NCI-H2227 (cell line): ENCODE measurements at regions not wholly inside any gene's neighbourhood (a gene's known extent, or its start where the extent isn't known, plus 50 kb on each side); places are given as distances from the start of the nearest gene placed in this dataset.
A peak's percentile ranks its signal among the peaks of the same experiment; 100 is the strongest.

Source experiments
- DNase-seq: peaks from one replicate; lab custom pipeline; 2025; ENCODE audit not compliant: unreplicated experiment; lab: John Stamatoyannopoulos, UW

DNA sequence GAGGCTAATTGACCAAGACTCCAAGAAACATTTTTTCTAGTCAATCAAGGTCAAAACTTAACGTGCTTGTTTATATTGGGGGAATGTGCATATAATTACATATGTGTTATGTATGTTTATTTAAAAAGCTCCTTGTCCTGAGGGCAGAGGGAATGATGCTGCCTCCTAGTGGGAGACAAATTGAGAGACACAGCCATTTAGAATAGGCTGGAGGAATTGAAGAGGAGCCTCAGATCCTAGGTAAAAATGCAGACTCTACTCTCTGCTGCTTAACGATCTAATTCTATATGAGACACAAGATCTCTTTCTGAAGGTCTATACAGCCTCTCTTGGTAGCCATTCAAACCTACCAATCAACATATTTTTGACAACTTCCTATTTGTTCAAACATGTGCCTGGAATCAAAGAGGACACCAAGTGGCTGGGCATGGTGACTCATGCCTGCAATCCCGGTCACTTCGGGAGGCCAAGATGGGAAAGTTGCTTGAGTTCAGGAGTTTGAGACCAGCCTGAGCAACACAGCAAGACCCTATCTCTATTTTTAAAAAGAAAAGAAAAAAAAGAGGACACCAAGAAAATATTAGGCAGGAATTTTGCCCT is 136.6 kb upstream of the ZNF648 start:
- no peak for DNase-seq

DNA sequence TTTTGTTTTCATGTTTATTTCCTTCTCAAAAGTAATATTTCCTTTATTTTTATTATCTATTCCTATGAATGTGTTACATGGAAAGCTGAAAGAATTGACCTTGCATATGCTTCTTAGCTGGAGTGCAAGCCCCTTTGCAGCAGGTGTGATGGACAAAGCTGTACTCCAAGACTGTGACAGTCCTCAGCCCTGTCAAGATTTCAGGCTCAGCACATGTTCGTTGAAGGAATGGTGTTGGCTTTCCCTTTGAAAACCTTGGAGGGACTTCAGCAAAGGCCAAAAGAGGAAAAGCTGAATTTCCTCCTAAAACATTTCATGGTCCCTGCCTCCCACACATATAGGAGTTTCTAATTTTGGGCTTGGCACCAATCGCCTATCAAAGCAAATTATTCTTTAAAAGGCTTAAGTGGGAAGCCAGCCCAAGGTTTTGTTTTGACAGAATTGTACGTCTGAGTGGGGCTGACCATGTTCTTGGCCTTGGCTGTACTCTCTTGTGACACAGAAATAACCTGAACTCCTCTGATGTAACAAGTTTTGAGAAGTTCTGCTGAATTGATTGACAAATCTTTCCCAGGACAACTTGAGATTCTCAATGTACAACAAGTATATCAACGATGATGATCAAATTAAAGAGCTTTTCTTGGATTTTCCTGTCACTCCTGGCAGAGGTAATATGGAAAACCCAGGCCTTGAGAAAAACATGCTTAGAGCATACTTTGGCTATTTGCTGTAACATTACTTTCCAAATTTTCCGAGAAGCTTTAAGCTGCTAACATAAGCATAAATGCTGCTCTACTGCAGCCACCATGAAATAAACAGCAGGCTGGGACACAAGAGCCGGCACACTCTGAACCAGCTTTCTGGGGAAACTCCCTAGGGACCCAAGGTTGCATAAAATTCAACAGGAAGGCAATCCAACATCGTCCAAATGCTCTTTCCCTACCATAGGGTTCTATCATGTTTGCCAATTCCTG is 135.7 kb upstream of the ZNF648 start:
- DNase-seq, result no peak

- no peak for DNase-seq
Observed at GRCh38 chr1:182195733-182196132, 134.2 kb upstream of the ZNF648 start.

DNA sequence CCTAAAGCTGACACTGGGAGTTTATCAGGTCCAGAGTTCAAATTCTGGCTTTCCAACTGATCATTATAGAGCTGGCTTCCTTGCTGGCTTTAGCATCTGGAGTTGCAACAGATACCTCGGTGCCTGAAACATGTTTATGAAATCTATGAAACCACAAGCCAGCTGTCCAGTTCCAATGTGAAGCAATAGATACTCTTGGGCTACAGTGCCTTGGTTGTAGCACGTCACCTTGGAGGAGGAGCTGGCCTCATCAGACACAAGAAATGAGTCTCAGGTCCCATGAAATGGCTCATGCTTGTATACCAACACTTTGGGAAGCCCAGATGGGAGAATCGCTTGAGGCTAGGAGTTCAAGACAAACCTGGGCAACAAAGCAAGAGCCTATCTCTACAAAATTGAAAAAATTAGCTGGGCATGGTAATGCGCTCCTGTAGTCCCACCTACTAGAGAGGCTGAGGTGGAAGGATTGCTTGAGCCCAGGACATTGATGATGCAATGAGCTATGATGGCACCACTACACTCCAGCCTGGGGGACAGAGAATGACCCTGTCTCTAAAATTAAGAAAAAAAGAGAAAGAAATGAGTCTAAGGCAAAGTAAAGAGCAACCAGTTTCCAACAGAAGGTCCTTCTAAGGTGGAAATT is 132.5 kb upstream of the ZNF648 start:
- DNase-seq, result no peak

- no peak for DNase-seq
Observed at GRCh38 chr1:182192966-182193365, 131.5 kb upstream of the ZNF648 start.

- no peak for DNase-seq
Observed at GRCh38 chr1:182192215-182192614, 130.7 kb upstream of the ZNF648 start.

- DNase-seq, result no peak
Observed at GRCh38 chr1:182191381-182192115, 130.0 kb upstream of the ZNF648 start.

- DNase-seq, result no peak
Observed at GRCh38 chr1:182189535-182190066, 128.1 kb upstream of the ZNF648 start.

DNA sequence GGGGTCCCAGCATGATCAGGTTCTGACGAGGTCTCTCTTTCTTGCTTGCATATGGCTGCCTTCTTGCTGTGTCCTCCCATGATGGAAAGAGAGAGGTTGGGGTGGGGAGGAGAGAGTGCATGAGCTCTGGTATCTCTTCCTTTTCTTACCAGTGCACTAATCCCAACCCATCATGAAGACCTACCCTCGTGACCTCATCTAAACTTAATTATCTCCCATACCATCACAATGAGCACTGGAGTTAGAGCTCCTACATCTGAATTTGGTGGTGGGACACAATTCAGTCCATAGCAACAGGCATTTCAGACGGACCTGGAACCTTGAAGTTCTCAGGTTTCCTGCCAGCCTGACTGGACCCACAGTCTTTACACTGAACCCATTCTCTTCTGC is 125.2 kb upstream of the ZNF648 start:
- DNase-seq, result no peak

GRCh38 chr1:182185842-182186756 is 124.6 kb upstream of the ZNF648 start:
- peak; percentile 27 for DNase-seq

GRCh38 chr1:182185136-182185535 is 123.6 kb upstream of the ZNF648 start:
- no peak for DNase-seq

GRCh38 chr1:182183606-182184005 is 122.1 kb upstream of the ZNF648 start:
- no peak for DNase-seq

- DNase-seq, result no peak
Observed at GRCh38 chr1:182182311-182182710, 120.8 kb upstream of the ZNF648 start.

DNA sequence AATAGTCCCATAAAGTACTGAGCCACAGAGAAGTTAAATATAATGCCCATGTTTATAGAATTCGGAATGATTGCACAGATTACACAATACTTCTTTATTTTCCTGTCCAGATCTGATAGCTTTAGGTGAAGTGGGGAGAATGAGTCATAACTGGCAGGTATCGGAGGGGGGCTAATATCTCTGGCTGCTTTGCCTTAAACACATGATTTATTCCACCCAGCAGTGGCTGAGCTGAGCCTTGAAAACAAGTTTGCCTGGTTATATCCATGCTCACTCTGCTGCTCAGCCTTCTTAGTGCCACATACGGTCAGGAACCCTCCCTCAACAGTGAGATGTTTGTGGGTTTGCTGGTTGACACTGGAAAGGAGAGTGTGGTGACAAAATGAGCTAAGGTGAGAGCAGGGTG is 119.7 kb upstream of the ZNF648 start:
- DNase-seq, result no peak

DNA sequence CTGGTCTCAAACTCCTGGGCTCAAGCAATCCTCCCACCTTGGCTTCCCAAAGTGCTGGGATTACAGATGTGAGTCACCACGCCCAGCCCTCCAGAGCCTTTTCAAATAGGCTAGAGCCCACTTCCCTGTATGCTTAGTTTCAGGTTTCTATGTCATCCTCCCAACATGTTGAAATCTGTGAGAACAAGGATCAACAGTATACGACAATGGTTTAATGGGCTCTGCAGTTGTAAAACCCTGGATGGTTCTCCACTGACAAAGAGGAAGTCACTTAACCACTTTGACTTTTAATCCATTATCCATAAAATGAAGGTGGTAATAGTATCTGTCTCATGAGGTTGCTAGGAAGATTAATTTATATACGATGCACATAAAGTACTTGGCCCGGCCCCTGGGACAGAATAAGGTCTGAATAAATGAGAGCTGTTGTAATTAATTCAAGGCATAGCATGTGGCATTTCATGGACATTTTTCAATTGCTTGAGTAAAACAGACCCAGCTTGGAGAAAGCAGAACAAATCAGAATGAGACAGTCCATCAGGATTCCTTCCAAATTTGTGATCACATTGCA is 113.9 kb upstream of the ZNF648 start:
- no peak for DNase-seq

- DNase-seq, result no peak
Observed at GRCh38 chr1:182174513-182174855, 113.0 kb upstream of the ZNF648 start.

GRCh38 chr1:182173808-182174512 is 112.4 kb upstream of the ZNF648 start:
- DNase-seq, result no peak

DNA sequence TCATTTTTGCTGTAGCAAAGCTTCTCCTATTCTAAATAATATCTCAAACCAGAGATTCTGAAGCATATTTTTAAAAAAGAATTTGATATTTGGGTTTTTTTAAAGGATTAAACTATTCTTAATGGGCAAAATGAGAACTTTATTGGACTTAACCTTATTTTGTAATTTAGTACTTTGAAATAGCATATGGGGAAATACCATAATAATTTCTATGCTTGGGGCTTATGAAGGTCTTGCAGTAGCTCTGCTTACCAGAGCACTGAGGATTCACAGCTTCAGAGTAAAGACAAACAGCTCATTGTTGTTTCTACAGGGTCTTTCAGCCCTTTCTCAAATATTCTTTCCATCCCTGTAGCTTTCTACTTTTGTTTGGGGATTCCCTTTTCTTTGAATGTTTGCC is 111.2 kb upstream of the ZNF648 start:
- no peak for DNase-seq

DNA sequence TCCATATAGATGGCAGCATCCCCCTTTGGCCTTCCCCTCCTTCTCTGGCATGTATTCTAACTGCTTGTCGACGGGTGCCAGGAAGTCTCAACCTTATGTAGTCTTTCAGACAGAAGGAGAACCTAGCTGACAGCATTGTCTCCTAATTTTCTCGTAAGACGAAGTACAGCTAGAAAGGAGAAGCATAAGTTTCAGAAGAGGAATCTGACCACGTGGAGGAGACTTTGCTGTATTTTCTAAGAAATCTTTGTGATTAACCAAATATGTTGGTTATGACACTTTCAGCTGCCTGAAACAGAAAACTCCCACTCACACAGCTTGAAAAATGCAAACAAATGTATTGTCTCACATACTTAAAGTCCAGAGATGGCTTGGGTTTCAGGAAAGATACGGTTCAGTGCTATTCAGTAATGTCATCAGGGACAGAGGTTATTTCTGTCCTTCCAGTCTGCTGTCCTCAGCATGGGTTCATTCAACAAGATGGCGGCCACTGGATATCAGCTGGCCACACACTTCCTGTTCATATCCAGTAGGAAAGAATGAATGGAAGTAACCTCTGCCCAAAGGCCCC is 109.5 kb upstream of the ZNF648 start:
- DNase-seq, result no peak
